ENCODE measurements at regions not wholly inside any gene's neighbourhood (a gene's known extent, or its start where the extent isn't known, plus 50 kb on each side); places are given as distances from the start of the nearest gene placed in this dataset.

DNA sequence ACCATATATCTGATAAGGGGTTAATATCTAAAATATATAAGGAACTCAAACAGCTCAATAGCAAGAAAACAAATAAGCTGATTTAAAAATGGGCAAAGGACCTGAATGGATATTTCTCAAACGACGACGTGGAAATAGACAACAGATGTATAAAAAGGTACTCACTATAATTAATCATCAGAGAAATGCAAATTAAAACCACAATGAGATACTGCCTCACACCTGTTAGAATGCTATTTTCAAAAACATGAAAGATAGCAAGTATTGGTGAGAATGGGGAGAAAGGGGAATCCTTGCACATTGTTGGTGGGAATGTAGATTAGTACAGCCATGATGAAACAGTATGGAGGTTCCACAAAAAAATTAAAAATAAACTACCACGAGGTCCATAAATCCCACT is 163.2 kb downstream of the DKK1 start:
- TF ChIP-seq, protein P1, sequence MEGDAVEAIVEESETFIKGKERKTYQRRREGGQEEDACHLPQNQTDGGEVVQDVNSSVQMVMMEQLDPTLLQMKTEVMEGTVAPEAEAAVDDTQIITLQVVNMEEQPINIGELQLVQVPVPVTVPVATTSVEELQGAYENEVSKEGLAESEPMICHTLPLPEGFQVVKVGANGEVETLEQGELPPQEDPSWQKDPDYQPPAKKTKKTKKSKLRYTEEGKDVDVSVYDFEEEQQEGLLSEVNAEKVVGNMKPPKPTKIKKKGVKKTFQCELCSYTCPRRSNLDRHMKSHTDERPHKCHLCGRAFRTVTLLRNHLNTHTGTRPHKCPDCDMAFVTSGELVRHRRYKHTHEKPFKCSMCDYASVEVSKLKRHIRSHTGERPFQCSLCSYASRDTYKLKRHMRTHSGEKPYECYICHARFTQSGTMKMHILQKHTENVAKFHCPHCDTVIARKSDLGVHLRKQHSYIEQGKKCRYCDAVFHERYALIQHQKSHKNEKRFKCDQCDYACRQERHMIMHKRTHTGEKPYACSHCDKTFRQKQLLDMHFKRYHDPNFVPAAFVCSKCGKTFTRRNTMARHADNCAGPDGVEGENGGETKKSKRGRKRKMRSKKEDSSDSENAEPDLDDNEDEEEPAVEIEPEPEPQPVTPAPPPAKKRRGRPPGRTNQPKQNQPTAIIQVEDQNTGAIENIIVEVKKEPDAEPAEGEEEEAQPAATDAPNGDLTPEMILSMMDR (IDR thresholded peaks at IDR 0.05; ENCODE audit: low read length): no peak
- TF ChIP-seq EZH2 (IDR thresholded peaks at IDR 0.05; ENCODE audit: borderline replicate concordance, low read length): no peak
